ENCODE measurements at regions not wholly inside any gene's neighbourhood (a gene's known extent, or its start where the extent isn't known, plus 50 kb on each side); places are given as distances from the start of the nearest gene placed in this dataset.
"Not testable (repeated sequence)": the region's sequence is repeated elsewhere in the genome, so short reads cannot be mapped to it uniquely, and the experiment has no call there.

DNA sequence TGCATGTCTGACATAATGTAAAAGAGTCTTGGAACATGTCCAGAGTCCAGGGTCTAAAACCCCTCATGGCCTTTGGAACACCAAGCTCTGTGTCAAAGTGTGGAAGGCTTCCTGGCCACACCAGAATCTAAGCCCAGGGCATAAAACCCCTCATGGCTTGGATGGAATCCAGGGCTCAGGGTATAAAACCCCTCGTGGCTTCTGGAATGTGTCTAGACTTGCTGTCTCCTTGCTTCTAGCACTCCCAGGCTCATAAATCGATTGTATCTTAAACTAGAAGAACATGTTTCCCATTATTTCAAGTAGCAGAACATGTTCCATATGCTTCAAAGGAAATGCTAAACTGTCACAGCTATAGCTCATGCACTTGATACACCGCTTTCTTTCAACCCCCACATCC is 504.1 kb upstream of the SYNCRIP start:
- TF ChIP-seq, protein P1, sequence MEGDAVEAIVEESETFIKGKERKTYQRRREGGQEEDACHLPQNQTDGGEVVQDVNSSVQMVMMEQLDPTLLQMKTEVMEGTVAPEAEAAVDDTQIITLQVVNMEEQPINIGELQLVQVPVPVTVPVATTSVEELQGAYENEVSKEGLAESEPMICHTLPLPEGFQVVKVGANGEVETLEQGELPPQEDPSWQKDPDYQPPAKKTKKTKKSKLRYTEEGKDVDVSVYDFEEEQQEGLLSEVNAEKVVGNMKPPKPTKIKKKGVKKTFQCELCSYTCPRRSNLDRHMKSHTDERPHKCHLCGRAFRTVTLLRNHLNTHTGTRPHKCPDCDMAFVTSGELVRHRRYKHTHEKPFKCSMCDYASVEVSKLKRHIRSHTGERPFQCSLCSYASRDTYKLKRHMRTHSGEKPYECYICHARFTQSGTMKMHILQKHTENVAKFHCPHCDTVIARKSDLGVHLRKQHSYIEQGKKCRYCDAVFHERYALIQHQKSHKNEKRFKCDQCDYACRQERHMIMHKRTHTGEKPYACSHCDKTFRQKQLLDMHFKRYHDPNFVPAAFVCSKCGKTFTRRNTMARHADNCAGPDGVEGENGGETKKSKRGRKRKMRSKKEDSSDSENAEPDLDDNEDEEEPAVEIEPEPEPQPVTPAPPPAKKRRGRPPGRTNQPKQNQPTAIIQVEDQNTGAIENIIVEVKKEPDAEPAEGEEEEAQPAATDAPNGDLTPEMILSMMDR (conservative IDR thresholded peaks at IDR 0.05 in 1 of 2, IDR thresholded peaks at IDR 0.05 in 1 of 2; ENCODE audit: low read depth in 1 of 2, low read length in 2 of 2) = not testable (repeated sequence)
- not testable (repeated sequence) for TF ChIP-seq EZH2 (IDR thresholded peaks at IDR 0.05; ENCODE audit: low read length, missing control alignments)

Measured in fibroblast of lung (primary cell).